Keratinocyte (primary cell): ENCODE measurements at regions not wholly inside any gene's neighbourhood (a gene's known extent, or its start where the extent isn't known, plus 50 kb on each side); places are given as distances from the start of the nearest gene placed in this dataset.

Experiments
- DNase-seq: peaks from one replicate; pipeline ENCODE4 v3.0.0-alpha.2; 2011; ENCODE audit warnings: low read depth, missing footprints, low spot score
- FAIRE-seq: peaks from 2 replicates; lab custom pipeline; 2011; peaks lifted over from hg19 to GRCh38; lab: Jason Lieb, UNC
- H2AFZ ChIP-seq: 2 replicates; pipeline ENCODE4 v1.6.0; 2012; ENCODE audit warnings: low read length, control low read depth, inconsistent platforms; ENCODE audit not compliant: control insufficient read depth
- H3K27ac ChIP-seq: 2 replicates; pipeline ENCODE4 v1.5.1; 2011; ENCODE audit warnings: low read length; ENCODE audit not compliant: control insufficient read depth, insufficient read depth
- H3K27me3 ChIP-seq: 3 replicates; pipeline ENCODE4 v1.6.0; 2011; ENCODE audit warnings: low read length; ENCODE audit not compliant: control insufficient read depth, insufficient read depth; ENCODE audit errors: extremely low read depth
- H3K36me3 ChIP-seq, 2 experiments: 2 replicates in 1 of 2; 3 replicates in 1 of 2; pipeline ENCODE4 v1.5.1; 2011; ENCODE audit warnings: low read length in 2 of 2, mild to moderate bottlenecking in 1 of 2; ENCODE audit not compliant: control insufficient read depth in 2 of 2, insufficient read depth in 2 of 2; ENCODE audit errors: extremely low read depth in 1 of 2
- H3K4me1 ChIP-seq: 3 replicates; pipeline ENCODE4 v1.5.1; 2011; ENCODE audit warnings: low read length; ENCODE audit not compliant: control insufficient read depth, insufficient read depth; ENCODE audit errors: extremely low read depth
- H3K4me2 ChIP-seq: 3 replicates; pipeline ENCODE4 v1.6.0; 2011; ENCODE audit warnings: low read depth, low read length; ENCODE audit not compliant: control insufficient read depth, insufficient read depth; ENCODE audit errors: extremely low read depth
- H3K4me3 ChIP-seq, 3 experiments: fragments of 200-600 bp in 1 of 3; sonication (generic) in 1 of 3; 2 replicates in 2 of 3; 3 replicates in 1 of 3; pipeline ENCODE4 v1.5.1; 2011 to 2016; ENCODE audit warnings: low read length in 3 of 3, mild to moderate bottlenecking in 3 of 3, control low read depth in 2 of 3, inconsistent platforms in 1 of 3, low read depth in 1 of 3, mixed read lengths in 1 of 3, mixed run types in 1 of 3, moderate library complexity in 1 of 3; ENCODE audit not compliant: control insufficient read depth in 2 of 3, insufficient read depth in 2 of 3; ENCODE audit errors: extremely low read depth in 1 of 3
- H3K79me2 ChIP-seq: 2 replicates; pipeline ENCODE4 v1.6.0; 2012; ENCODE audit warnings: low read length; ENCODE audit not compliant: control insufficient read depth, insufficient read depth
- H3K9ac ChIP-seq: 3 replicates; pipeline ENCODE4 v1.6.0; 2011; ENCODE audit warnings: low read length; ENCODE audit not compliant: control insufficient read depth, insufficient read depth; ENCODE audit errors: extremely low read depth
- H3K9me1 ChIP-seq: 3 replicates; pipeline ENCODE4 v1.6.0; 2011; ENCODE audit warnings: low read length; ENCODE audit not compliant: control insufficient read depth, insufficient read depth; ENCODE audit errors: extremely low read depth
- H3K9me3 ChIP-seq: 2 replicates; pipeline ENCODE4 v1.5.1; 2012; ENCODE audit warnings: low read depth, low read length; ENCODE audit not compliant: control insufficient read depth
- H4K20me1 ChIP-seq: 3 replicates; pipeline ENCODE4 v1.6.0; 2011; ENCODE audit warnings: low read length; ENCODE audit not compliant: control insufficient read depth, insufficient read depth; ENCODE audit errors: extremely low read depth
- EZH2 ChIP-seq: IDR thresholded peaks from one replicate; pipeline ENCODE4 v1.6.1; 2012; ENCODE audit warnings: inconsistent platforms, mild to moderate bottlenecking, low read length, moderate library complexity
- dilution Hi-C: fragments of 300-500 bp; cut with MboI; formaldehyde crosslinking; loops from one replicate; pipeline ENCODE4 v1.7.0; 2020; ENCODE audit warnings: low sequenced_read_pairs; ENCODE audit not compliant: extremely low pct_ligation_motif_present
- TF ChIP-seq, protein P1 (sequence below), 3 experiments: IDR thresholded peaks in 1 of 3; conservative IDR thresholded peaks in 1 of 3; optimal IDR thresholded peaks in 1 of 3; 2 replicates in 2 of 3; 3 replicates in 1 of 3; pipeline versions ENCODE3 to v1.5.1; 2011; ENCODE audit warnings: low read length in 3 of 3, mild to moderate bottlenecking in 3 of 3, moderate library complexity in 2 of 3, control low read depth in 1 of 3, inconsistent platforms in 1 of 3; ENCODE audit not compliant: insufficient read depth in 2 of 3; ENCODE audit errors: extremely low read depth in 1 of 3

DNA sequence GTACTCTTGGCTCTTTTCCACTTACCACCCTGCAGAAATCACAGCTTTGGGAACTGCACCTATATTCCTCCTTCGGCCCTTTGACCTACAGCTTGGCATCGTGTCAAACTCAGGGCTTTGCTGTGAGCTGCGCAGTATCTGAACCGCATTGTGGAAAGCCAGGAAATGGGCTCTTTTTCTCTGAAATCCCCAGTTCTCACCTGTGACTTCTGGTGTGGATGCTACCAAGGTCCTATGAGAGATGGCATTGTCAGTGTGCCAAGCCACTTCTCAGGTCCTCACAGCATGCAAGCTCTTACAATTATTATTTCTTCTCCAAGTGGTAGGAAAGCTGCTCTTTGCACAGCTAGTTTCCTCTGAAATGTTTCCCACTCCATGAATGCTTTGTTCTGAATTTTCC lies 450.6 kb upstream of the TBL1XR1 start:
- H3K4me2 ChIP-seq: no peak overlapping the region
- no peak for TF ChIP-seq EZH2
- TF ChIP-seq, protein P1, sequence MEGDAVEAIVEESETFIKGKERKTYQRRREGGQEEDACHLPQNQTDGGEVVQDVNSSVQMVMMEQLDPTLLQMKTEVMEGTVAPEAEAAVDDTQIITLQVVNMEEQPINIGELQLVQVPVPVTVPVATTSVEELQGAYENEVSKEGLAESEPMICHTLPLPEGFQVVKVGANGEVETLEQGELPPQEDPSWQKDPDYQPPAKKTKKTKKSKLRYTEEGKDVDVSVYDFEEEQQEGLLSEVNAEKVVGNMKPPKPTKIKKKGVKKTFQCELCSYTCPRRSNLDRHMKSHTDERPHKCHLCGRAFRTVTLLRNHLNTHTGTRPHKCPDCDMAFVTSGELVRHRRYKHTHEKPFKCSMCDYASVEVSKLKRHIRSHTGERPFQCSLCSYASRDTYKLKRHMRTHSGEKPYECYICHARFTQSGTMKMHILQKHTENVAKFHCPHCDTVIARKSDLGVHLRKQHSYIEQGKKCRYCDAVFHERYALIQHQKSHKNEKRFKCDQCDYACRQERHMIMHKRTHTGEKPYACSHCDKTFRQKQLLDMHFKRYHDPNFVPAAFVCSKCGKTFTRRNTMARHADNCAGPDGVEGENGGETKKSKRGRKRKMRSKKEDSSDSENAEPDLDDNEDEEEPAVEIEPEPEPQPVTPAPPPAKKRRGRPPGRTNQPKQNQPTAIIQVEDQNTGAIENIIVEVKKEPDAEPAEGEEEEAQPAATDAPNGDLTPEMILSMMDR (optimal IDR thresholded peaks at IDR 0.05 in 1 of 3, IDR thresholded peaks at IDR 0.05 in 1 of 3, conservative IDR thresholded peaks at IDR 0.05 in 1 of 3; ENCODE audit: extremely low read depth in 1 of 3, insufficient read depth in 2 of 3, low read length in 3 of 3): no peak

DNA sequence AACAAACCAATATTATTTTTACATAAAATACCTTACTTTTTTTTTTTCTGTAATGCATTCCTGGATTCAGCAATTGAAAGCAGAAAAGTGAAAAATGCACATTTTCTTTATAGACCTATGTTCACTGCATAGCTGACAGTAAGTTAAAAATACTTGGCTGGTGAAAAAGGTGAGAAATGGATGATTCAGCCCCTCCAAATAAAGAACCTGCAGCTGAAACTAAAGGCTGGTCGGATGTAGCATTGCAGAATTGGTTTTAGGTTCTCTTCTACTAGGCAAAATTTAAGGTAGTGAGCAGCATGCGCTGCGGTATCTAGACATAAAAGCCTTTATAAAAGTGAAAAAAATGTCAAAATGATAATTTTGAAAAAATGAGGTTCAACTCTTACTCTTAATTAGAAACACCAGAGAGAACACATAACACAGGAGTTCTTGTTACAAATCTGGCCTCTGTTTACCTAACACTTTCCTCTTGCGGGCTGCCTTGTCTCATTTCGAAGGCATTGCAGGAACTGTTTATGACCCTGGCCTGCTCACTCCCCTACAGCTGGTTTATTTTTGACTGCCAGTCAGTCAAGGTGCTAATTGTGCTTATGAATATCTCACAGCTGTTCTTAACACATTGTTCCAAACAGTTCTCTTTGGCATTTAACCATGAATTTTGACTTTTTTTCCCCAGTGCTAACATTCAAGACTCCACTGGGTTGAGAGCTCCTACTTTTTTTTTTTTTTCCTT lies 455.4 kb upstream of the TBL1XR1 start:
- dilution Hi-C loops: no loop called here
- H3K36me3 ChIP-seq: no peaks in the 10 kb centered on the region
- H3K79me2 ChIP-seq: no peaks in the 10 kb centered on the region
- H3K9me3 ChIP-seq: no peaks in the 10 kb centered on the region
- H2AFZ ChIP-seq: no peak overlapping the region
- peaks cover 11% of the 10 kb centered on the region for H3K4me1 ChIP-seq
- H3K4me3 ChIP-seq: no peak overlapping the region
- DNase-seq (no peak), FAIRE-seq (no peak)
- no peaks in the 10 kb centered on the region for H4K20me1 ChIP-seq
- TF ChIP-seq, protein P1 (optimal IDR thresholded peaks at IDR 0.05 in 1 of 3, IDR thresholded peaks at IDR 0.05 in 1 of 3, conservative IDR thresholded peaks at IDR 0.05 in 1 of 3; ENCODE audit: extremely low read depth in 1 of 3, insufficient read depth in 2 of 3, low read length in 3 of 3): no peak
- TF ChIP-seq EZH2: no peak
- no peaks in the 10 kb centered on the region for H3K27me3 ChIP-seq
- H3K9ac ChIP-seq: no peak overlapping the region
- H3K4me2 ChIP-seq: no peak overlapping the region
- H3K27ac ChIP-seq: no peak overlapping the region
- no peaks in the 10 kb centered on the region for H3K9me1 ChIP-seq

More for the DNA sequence above, 450.6 kb upstream of the TBL1XR1 start:
- H3K4me3 ChIP-seq: no peak overlapping the region
- no peak for FAIRE-seq
- no peak overlapping the region for H2AFZ ChIP-seq
- dilution Hi-C loops: no loop called here
- no peak overlapping the region for H3K9ac ChIP-seq
- no peak for DNase-seq
- H3K79me2 ChIP-seq: no peaks in the 10 kb centered on the region
- H3K4me1 ChIP-seq: no peaks in the 10 kb centered on the region
- H3K36me3 ChIP-seq: no peaks in the 10 kb centered on the region
- no peaks in the 10 kb centered on the region for H3K27me3 ChIP-seq
- no peaks in the 10 kb centered on the region for H3K9me3 ChIP-seq
- H3K9me1 ChIP-seq: no peaks in the 10 kb centered on the region
- H4K20me1 ChIP-seq: no peaks in the 10 kb centered on the region
- H3K27ac ChIP-seq: no peak overlapping the region
